Ishikawa (cell line): ENCODE measurements at regions not wholly inside any gene's neighbourhood (a gene's known extent, or its start where the extent isn't known, plus 50 kb on each side); places are given as distances from the start of the nearest gene placed in this dataset.

Experiments
- CEBPB ChIP-seq: IDR thresholded peaks from 2 replicates; pipeline ENCODE4 v1.6.1; 2012
- CREB1 ChIP-seq: IDR thresholded peaks from 2 replicates; pipeline ENCODE4 v1.6.1; 2012; ENCODE audit warnings: low read depth
- EGR1 ChIP-seq: IDR thresholded peaks from 2 replicates; pipeline ENCODE4 v1.6.1; 2012
- EP300 ChIP-seq: IDR thresholded peaks from 2 replicates; pipeline ENCODE4 v1.6.1; 2012; ENCODE audit warnings: borderline replicate concordance
- FOXM1 ChIP-seq: IDR thresholded peaks from 2 replicates; pipeline ENCODE4 v1.6.1; 2012; ENCODE audit warnings: low read depth, borderline replicate concordance
- NFIC ChIP-seq: IDR thresholded peaks from 2 replicates; pipeline ENCODE4 v1.6.1; 2012
- RAD21 ChIP-seq: IDR thresholded peaks from 2 replicates; pipeline ENCODE4 v1.6.1; 2012; ENCODE audit warnings: low read depth
- TAF1 ChIP-seq: IDR thresholded peaks from 2 replicates; pipeline ENCODE4 v1.6.1; 2012; ENCODE audit warnings: low read depth, mild to moderate bottlenecking
- TCF12 ChIP-seq: IDR thresholded peaks from 2 replicates; pipeline ENCODE4 v1.6.1; 2012; ENCODE audit warnings: low read depth
- TEAD4 ChIP-seq: IDR thresholded peaks from 2 replicates; pipeline ENCODE4 v1.6.1; 2012
- YY1 ChIP-seq: IDR thresholded peaks from 2 replicates; pipeline ENCODE4 v1.6.1; 2012; ENCODE audit warnings: low read depth
- ZBTB7A ChIP-seq: IDR thresholded peaks from 2 replicates; pipeline ENCODE4 v1.6.1; 2012; ENCODE audit warnings: low read depth
- TF ChIP-seq, protein P1 (sequence below): IDR thresholded peaks from 2 replicates; pipeline ENCODE4 v1.6.1; 2012
- TF ChIP-seq, protein P2 (sequence below): IDR thresholded peaks from 2 replicates; pipeline ENCODE4 v1.6.1; 2012; ENCODE audit warnings: low read depth, mild to moderate bottlenecking
- TF ChIP-seq, protein P3 (sequence below): IDR thresholded peaks from 2 replicates; pipeline ENCODE4 v1.6.1; 2012

DNA sequence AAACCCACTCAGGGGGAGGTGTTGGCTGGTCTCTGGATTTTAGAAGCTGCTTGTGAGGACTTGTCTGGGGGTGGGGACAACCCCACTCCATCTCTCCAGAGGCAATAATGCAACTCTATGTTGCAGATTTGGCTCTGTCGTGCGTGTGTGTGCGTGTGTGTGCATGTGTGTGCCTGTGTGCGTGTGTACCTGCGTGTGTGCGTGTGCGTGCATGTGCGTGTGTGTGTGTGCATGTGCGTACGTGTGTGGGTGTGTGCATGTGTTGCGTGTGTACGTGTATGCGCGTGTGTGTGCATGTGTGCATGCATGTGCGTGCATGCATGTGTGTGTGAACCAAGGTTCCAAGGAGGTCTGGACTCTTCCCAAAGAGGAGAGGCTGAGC is 120.4 kb upstream of the LHX1 start:
- TF ChIP-seq EP300 (no peak), ZBTB7A (no peak), TCF12 (no peak), RAD21 (no peak), FOXM1 (no peak), YY1 (no peak), EGR1 (no peak), CEBPB (no peak), CREB1 (no peak), TEAD4 (no peak), NFIC (no peak), TAF1 (no peak)
- TF ChIP-seq, protein P1, sequence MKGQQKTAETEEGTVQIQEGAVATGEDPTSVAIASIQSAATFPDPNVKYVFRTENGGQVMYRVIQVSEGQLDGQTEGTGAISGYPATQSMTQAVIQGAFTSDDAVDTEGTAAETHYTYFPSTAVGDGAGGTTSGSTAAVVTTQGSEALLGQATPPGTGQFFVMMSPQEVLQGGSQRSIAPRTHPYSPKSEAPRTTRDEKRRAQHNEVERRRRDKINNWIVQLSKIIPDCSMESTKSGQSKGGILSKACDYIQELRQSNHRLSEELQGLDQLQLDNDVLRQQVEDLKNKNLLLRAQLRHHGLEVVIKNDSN: no peak
- TF ChIP-seq, protein P2, sequence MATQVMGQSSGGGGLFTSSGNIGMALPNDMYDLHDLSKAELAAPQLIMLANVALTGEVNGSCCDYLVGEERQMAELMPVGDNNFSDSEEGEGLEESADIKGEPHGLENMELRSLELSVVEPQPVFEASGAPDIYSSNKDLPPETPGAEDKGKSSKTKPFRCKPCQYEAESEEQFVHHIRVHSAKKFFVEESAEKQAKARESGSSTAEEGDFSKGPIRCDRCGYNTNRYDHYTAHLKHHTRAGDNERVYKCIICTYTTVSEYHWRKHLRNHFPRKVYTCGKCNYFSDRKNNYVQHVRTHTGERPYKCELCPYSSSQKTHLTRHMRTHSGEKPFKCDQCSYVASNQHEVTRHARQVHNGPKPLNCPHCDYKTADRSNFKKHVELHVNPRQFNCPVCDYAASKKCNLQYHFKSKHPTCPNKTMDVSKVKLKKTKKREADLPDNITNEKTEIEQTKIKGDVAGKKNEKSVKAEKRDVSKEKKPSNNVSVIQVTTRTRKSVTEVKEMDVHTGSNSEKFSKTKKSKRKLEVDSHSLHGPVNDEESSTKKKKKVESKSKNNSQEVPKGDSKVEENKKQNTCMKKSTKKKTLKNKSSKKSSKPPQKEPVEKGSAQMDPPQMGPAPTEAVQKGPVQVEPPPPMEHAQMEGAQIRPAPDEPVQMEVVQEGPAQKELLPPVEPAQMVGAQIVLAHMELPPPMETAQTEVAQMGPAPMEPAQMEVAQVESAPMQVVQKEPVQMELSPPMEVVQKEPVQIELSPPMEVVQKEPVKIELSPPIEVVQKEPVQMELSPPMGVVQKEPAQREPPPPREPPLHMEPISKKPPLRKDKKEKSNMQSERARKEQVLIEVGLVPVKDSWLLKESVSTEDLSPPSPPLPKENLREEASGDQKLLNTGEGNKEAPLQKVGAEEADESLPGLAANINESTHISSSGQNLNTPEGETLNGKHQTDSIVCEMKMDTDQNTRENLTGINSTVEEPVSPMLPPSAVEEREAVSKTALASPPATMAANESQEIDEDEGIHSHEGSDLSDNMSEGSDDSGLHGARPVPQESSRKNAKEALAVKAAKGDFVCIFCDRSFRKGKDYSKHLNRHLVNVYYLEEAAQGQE: no peak

DNA sequence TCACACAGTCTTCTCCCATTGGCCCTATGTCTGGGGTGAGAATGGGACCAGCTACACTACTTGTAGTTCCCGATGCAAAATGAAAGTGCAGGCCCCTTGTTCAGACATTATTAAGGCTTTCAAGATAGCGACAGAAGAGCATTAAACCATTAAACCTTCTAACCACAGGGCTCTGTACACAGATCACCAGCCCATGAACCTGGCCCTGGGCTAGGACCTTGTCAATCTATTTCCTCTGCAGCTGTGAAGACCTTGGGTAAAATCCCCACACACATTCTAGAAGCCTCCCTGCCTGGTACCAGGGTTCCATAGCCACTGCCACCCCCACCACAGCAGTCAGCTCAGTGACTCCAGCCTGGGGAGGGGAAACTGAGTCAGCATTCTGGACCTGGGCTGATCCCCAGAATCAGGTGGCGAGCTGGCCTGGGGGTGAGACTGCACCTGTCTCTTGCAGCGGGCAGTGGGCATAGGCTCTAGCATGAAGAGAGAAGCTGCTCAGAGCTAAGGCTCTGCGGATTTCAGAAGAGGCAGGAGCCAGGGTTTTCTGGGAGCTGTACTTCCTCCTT is 119.7 kb upstream of the LHX1 start:
- TF ChIP-seq, protein P2: no peak
- no peak for TF ChIP-seq TAF1
- no peak for TF ChIP-seq EP300
- no peak for TF ChIP-seq CEBPB
- TF ChIP-seq, protein P3, sequence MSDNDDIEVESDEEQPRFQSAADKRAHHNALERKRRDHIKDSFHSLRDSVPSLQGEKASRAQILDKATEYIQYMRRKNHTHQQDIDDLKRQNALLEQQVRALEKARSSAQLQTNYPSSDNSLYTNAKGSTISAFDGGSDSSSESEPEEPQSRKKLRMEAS: no peak
- TF ChIP-seq TEAD4: no peak
- TF ChIP-seq, protein P1: no peak
- TF ChIP-seq FOXM1: no peak
- TF ChIP-seq ZBTB7A: no peak
- no peak for TF ChIP-seq RAD21

DNA sequence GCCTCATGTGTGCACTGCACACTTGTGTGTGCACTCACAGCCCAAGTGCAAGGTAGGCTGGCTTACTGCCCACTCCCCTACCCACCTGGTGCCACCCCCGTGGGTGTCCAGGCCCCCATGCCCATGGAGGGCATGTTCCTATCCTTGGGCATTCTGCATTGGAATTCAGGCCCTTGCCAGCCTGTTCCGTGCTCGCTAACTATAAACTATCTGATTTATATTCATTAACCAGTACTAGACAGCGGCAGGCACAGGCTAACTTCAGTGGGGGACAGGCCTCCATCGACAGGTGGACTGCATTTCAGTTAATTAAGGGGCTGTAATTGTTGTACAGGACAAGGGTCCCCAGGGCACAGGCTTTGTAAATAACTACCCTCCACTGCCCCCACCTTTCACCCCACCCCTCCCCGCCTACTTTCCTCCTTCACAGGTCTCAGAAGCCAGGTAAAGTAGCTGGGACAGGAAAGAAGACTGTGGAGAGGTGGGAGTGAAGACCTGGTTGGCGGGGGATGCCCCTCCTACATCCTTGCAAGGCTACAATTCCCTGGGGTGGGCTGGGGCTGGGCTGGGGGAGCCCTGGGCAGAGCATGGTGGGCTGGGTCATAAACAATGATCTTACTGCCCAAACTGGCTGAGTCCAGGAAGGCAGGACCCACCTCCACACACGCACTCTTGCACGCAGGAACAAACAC is 119.0 kb upstream of the LHX1 start:
- no peak for TF ChIP-seq CREB1
- no peak for TF ChIP-seq NFIC
- TF ChIP-seq FOXM1: no peak
- TF ChIP-seq TEAD4: no peak
- TF ChIP-seq EGR1: no peak
- no peak for TF ChIP-seq YY1
- TF ChIP-seq EP300: no peak
- TF ChIP-seq RAD21: no peak
- no peak for TF ChIP-seq ZBTB7A
- TF ChIP-seq CEBPB: no peak
- TF ChIP-seq, protein P2: no peak
- TF ChIP-seq TCF12: no peak
- TF ChIP-seq, protein P1: no peak
- TF ChIP-seq TAF1: no peak
